Thoracic aorta (tissue), 2 donors: ENCODE measurements at regions not wholly inside any gene's neighbourhood (a gene's known extent, or its start where the extent isn't known, plus 50 kb on each side); places are given as distances from the start of the nearest gene placed in this dataset.

Experiments used
- ATAC-seq: fragments of 150-250 bp; one replicate; pipeline ENCODE4 v1.8.0; 2017; ENCODE audit warnings: low read depth; ENCODE audit not compliant: insufficient number of reproducible peaks, low FRiP score
- DNase-seq: peaks from one replicate; pipeline ENCODE4 v3.0.0-alpha.2; 2020; ENCODE audit warnings: low spot score
- H3K27ac ChIP-seq, 2 donors: fragments of 200-600 bp; sonication (generic); 1 replicate in 1 of 2; 2 replicates in 1 of 2; pipeline ENCODE4 v1.5.1; 2016; ENCODE audit warnings: mild to moderate bottlenecking in 2 of 2, moderate library complexity in 2 of 2
- H3K27me3 ChIP-seq: fragments of 200-600 bp; sonication (generic); replicated peaks from 2 replicates; pipeline ENCODE4 v1.6.0; 2016; ENCODE audit warnings: mild to moderate bottlenecking; ENCODE audit not compliant: insufficient read depth
- H3K36me3 ChIP-seq: fragments of 200-600 bp; sonication (generic); one replicate; pipeline ENCODE4 v1.5.1; 2016
- H3K4me1 ChIP-seq, 2 donors: fragments of 200-600 bp; sonication (generic); 1 replicate in 1 of 2; 2 replicates in 1 of 2; pipeline versions ENCODE4 v1.5.1 to v1.6.0; 2016; ENCODE audit warnings: low read depth in 2 of 2, mild to moderate bottlenecking in 1 of 2; ENCODE audit not compliant: control insufficient read depth in 1 of 2
- H3K4me3 ChIP-seq: fragments of 200-600 bp; sonication (generic); 2 replicates; pipeline ENCODE4 v1.5.1; 2016; ENCODE audit warnings: mild to moderate bottlenecking
- H3K9me3 ChIP-seq: fragments of 200-600 bp; sonication (generic); 2 replicates; pipeline ENCODE4 v1.5.1; 2016
- TF ChIP-seq, protein P1 (sequence below): fragments of 200-600 bp; sonication (generic); IDR thresholded peaks from one replicate; pipeline ENCODE4 v1.5.1; 2019; ENCODE audit warnings: antibody characterized with exemption

DNA sequence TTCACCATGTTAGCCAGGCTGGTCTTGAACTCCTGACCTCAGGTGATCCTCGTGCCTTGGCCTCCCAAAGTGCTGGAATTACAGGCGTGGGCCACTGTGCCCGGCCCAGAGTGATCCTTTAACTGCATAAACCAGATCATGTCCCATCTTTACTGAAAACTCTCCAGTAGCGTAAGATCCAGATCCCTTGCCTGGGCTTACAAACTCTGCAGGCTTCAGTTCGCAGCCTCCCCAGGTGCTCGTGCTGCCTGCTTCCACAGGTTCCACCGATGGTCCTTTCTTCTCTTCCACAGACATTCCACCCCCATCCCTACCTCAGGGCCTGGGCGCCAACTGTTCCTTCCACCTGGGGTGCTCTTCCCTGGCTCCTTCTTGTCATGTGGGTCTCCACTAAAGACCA, 88.8 kb upstream of the SHANK2 start:
- Histone ChIP-seq H3K27ac (no peak overlapping the region), H3K4me1 (peaks cover 0 to 8% of the 10 kb centered on the region in 2 donors), H3K36me3 (no peaks in the 10 kb centered on the region), H3K27me3 (no peaks in the 10 kb centered on the region), H3K9me3 (no peaks in the 10 kb centered on the region), H3K4me3 (no peak overlapping the region)
- ATAC-seq (no peak), DNase-seq (no peak)
- TF ChIP-seq, protein P1, sequence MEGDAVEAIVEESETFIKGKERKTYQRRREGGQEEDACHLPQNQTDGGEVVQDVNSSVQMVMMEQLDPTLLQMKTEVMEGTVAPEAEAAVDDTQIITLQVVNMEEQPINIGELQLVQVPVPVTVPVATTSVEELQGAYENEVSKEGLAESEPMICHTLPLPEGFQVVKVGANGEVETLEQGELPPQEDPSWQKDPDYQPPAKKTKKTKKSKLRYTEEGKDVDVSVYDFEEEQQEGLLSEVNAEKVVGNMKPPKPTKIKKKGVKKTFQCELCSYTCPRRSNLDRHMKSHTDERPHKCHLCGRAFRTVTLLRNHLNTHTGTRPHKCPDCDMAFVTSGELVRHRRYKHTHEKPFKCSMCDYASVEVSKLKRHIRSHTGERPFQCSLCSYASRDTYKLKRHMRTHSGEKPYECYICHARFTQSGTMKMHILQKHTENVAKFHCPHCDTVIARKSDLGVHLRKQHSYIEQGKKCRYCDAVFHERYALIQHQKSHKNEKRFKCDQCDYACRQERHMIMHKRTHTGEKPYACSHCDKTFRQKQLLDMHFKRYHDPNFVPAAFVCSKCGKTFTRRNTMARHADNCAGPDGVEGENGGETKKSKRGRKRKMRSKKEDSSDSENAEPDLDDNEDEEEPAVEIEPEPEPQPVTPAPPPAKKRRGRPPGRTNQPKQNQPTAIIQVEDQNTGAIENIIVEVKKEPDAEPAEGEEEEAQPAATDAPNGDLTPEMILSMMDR, result no peak

DNA sequence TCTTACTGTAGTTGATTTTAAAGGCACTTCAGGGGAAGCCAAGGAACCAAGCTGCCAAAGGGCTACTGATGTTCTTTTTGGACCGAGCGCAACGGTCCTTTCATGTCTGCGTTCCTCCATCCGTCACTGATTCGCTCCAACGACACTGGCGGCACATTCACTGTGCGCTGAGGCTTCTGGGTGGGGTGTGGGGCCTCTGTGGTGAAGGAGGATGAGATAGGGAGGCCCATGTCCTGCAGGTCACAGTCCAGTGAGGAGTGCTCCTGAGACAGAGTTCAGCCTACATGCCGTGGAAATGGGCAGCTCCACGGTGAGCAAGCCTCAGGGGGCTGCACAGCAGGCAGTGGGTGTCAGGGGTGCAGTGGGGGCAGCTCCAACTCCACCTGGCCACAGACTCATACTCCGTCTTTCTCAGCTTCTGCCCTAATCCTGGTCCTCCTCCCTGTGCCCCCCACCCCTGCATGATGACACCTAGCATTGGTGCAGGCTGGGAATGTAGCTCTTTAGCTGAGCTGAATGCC, 87.8 kb upstream of the SHANK2 start:
- ATAC-seq (no peak), DNase-seq (no peak)
- peaks cover 0 to 8% of the 10 kb centered on the region in 2 donors for H3K4me1 ChIP-seq
- no peak overlapping the region for H3K4me3 ChIP-seq
- no peaks in the 10 kb centered on the region for H3K9me3 ChIP-seq
- no peaks in the 10 kb centered on the region for H3K27me3 ChIP-seq
- TF ChIP-seq, protein P1, result no peak
- H3K27ac ChIP-seq, result no peak overlapping the region
- no peaks in the 10 kb centered on the region for H3K36me3 ChIP-seq

DNA sequence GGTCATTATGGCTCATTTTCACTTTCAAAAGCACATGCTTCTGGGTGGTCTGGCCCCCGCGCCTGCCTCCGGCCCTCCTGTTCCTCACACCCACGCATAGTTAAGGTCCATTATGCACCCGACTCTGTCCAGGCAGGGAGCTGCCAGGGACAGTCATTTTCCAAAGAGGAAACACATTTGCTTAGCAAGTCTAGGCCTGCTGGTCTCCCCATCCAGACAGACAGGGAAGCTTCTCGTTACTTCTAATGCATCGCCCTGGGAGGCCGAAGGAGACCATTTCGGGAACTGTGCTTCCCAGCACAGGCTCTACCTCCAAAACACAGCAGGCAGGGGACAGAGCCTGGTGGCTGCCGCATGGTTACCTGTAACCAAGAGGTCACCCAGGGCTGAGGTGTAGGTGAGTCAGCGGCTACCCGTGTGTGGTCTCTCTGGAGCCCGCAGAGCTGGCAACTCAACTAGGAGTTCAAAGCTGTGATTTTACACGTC, 87.1 kb upstream of the SHANK2 start:
- Histone ChIP-seq H3K9me3 (no peaks in the 10 kb centered on the region), H3K4me1 (peaks cover 0 to 8% of the 10 kb centered on the region in 2 donors), H3K27ac (no peak overlapping the region), H3K36me3 (no peaks in the 10 kb centered on the region), H3K27me3 (no peaks in the 10 kb centered on the region), H3K4me3 (no peak overlapping the region)
- DNase-seq (no peak), ATAC-seq (no peak)
- TF ChIP-seq, protein P1, result no peak

DNA sequence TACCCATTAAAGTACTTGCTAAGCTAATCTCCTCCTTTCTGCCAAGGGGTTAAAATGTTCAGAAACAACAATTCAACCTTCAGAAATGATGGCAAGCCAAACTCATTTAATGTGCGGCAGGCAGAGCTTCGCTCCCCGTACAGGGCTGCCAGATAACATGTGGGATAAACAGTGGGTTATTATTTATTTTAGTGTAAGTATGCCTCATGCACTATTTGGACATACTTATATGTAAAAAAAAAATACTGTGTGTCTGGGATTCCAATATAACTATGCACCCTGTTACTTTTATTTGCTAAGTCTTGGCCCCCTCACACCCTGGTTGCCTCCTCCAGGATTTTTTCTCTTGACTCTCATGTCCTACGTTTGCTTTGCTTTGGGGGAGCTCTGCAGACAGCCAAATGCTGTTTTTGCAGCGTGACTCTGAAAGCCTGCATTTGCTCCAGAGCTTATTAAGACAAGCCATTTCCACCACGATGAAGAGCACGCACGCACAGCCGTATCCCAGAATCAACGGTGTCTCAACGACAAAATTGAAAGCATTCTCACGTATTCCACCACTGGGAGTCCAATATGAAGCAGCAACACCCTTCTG, 86.5 kb upstream of the SHANK2 start:
- TF ChIP-seq, protein P1, result no peak
- no peak for ATAC-seq
- DNase-seq, result no peak
- Histone ChIP-seq H3K4me1 (peaks cover 0 to 8% of the 10 kb centered on the region in 2 donors), H3K9me3 (no peaks in the 10 kb centered on the region), H3K27ac (no peak overlapping the region), H3K4me3 (no peak overlapping the region), H3K36me3 (no peaks in the 10 kb centered on the region), H3K27me3 (no peaks in the 10 kb centered on the region)

DNA sequence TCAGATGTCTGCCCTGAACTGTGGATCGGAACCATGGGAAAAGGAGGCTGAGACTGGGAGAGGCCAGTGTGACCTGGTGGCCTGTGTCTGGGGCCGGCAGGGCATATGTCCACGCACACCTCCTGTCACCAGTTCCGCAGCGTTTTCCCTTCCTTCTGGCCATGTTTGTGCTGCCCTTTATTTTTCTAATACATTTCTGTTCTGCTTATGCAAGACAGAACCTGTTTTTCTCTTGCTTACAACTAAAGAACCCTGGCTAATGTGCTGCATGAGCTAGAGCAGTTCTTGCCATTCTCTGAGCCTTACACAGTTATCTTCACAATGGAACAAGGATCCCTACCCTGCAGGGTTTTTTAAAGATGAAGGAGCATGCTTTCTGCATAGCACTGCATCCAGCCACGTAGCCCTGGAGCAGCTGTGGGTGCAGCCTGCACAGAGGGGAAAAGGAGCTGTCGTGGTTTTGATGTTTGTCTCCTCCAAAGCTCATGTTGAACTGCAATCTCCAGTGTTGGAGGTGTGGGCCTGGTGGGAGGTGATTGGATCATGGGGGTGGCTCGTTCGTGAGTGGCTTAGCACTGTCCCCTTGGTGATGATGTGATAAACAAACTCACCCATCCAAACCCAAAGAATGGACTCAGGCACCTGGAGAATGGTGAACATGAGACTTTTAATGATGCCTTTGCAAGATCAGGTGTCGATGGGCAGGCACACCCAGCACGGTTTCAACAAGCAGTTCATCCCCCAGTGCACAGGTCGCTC, 84.8 kb upstream of the SHANK2 start:
- ATAC-seq, result no peak
- peaks cover 0 to 8% of the 10 kb centered on the region in 2 donors for H3K4me1 ChIP-seq
- TF ChIP-seq, protein P1, result no peak
- no peaks in the 10 kb centered on the region for H3K36me3 ChIP-seq
- no peak overlapping the region for H3K4me3 ChIP-seq
- DNase-seq, result no peak
- H3K27me3 ChIP-seq, result no peaks in the 10 kb centered on the region
- H3K27ac ChIP-seq, result no peak overlapping the region
- H3K9me3 ChIP-seq, result no peaks in the 10 kb centered on the region
